GM18858 (cell line): ENCODE measurements at regions not wholly inside any gene's neighbourhood (a gene's known extent, or its start where the extent isn't known, plus 50 kb on each side); places are given as distances from the start of the nearest gene placed in this dataset.
"Not testable (repeated sequence)": the region's sequence is repeated elsewhere in the genome, so short reads cannot be mapped to it uniquely, and the experiment has no call there.

Source experiments
- ATAC-seq: cut with Tn5 transposase; IDR thresholded peaks from one replicate; pipeline ENCODE4 v1.9.1; 2021; ENCODE audit not compliant: unreplicated experiment

DNA sequence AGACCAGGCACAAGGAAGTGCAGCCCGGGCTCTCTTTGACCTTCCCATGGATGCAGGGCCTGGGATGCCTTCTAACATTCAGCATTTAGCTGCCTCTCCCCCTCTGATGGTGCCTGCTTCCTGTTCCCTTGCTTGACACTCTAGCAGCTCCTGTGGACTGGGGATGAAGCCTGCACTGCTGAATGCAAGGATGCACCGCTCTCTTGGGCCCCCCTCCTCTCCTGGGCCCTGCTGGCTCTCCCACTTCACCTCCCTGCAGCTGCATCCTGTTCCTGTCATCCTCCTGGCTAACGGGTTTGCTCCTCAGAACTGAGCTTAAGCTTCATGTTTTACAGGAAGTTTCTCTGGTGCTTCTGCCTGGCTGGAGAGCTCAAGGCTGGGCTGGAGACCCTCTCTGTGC, 254.1 kb downstream of the TSN start:
- no peak for ATAC-seq

GRCh38 chr2:122011493-122012270, 256.2 kb downstream of the TSN start:
- ATAC-seq: no peak

- ATAC-seq: no peak
These were observed 263.3 kb downstream of the TSN start for GRCh38 chr2:122018736-122019135.

- no peak for ATAC-seq
These were observed 264.3 kb downstream of the TSN start for GRCh38 chr2:122019724-122020123.

DNA sequence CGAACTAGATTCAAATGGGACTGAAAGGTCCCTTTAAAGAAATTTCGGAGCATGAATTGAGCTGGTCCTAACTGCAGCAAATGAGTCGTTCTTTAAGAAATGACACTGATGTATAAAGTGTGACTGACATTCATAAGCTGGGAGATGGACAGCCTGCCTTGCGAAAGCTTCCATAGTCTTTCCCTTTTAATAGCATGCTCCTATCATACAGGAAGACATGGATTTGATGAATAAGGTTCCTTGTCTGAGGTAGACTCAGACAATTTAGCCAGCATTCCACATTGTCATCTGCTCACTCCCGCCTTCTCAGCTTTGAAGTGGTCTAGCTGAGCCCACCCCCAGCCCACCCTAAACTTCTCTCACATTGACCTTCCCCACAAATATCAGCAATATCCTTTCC, 264.9 kb downstream of the TSN start:
- no peak for ATAC-seq

DNA sequence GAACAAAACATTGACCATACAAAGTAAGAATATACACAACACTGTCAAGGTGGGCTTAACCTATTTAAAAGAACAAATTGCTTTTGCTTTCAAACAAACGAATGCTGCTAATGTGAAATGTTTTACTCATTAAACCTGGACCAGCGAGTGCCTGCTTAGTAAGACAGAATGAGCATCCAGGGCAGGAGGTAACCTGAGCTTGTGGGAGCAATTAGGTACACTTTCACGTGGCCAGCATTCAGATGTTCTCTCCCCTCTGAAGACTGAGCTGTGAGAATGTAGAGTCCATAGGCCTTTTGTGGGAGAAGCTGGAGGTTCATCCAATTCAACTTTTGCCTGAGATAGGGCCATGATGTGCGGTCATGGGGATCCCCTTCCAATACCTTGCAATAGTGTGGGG, 266.5 kb downstream of the TSN start:
- no peak for ATAC-seq

- ATAC-seq: no peak
These were observed 267.1 kb downstream of the TSN start for GRCh38 chr2:122022531-122022930.

GRCh38 chr2:122023059-122023864, 267.8 kb downstream of the TSN start:
- ATAC-seq: no peak

DNA sequence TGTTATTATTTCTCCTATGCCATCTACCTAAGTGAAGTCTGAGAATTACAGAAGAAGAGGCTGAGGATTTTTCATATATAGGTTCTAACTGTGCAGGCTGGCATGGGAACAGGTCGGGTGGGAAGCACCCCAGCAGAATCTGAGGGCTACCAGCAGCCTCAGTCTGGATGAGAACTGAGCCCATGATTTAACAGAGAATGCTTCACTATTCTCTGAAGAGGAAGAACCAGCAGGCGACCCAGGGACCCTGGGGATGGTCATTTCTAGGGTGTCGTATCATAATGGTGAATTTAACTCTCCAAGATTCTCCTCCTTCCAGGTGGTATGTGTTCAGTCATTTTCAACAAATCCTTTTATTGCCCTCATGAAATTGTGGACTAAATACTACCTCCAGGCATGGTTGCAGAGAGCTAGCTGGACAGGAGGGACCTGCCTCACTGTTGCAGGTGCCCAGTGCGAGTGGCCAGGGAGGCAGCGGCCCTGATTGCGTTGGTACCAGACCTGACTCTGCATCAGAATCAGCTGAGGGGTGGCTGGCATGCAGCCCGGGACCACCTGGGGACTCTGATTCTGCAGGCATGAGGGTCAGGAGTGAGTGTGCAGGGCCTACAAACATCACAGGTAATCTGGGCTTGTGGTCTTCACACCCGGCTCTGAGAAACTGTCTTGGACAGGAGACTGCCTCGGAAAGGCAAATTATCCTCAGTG, 272.2 kb downstream of the TSN start:
- ATAC-seq: no peak

DNA sequence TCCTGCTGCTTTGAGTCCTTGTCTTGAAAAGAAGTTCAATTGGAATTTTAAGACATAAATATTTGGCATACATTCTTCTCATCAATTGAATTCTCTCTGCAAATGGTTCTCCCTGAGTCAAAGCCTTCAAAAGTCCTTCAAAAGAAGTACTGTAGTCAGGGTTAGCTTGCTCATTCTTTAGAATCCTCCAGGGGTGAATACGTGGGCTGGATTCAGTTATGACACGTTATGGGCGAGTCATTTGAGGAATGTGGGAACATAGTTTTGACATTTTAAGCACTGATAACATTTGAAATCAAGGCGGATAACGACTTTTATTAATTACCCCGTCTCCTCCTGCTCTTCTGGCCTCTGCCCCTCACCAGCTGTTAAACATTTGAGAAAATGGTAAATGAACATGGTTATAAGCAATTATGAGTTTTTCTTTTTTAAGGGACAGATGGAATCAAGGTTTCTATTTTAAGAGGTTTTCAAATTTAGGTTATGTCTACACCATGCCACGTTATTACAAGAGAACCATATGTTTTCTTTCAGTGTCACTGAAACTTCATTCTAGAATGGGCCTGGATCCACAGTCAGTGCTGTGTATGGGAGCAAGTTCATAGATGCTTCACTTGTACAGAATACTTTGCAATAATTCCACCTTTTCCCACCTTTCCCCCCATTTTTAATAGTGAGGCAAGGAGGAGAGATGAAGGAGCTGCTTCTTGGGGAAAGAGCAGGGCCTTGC, 273.1 kb downstream of the TSN start:
- ATAC-seq: no peak

DNA sequence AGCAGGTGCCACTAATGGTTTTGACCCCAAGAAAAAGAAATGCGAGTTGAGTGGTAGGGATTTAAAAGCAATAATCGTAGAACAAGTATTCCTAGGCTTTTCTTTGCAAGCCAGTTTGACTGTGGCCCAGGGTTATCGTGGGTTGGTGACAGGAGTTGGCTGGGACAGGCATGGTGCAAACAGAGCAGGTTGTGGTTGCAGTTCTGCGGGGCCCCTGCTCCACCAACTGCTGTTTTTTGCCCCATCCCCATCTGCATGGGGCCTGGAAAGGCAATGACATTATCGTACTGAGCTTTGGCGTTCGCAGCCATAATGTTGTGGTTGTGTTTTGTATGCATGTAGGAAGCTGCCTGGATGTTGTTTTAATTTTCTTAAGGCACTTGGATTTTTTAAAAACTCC, 274.0 kb downstream of the TSN start:
- no peak for ATAC-seq

DNA sequence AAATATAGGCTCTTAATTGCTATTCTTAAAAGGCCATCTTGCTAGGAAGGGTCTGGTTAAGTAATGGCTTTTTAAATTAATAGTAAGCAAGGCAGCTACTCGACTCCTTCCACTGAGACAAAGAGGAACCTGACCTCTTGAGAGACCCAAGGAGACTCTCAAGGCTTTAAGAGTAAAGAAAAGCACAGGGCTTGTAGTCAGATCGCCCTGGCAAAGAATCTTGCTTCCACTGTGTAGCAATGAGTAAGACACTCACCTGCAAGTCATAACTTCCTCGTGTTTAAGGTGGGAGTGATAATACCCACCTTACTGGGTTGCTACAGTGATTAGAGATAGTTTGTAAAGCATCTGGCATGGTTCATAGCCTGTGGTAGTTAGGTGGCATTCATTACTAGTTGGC, 274.5 kb downstream of the TSN start:
- ATAC-seq: no peak

- no peak for ATAC-seq
These were observed 276.3 kb downstream of the TSN start for GRCh38 chr2:122031544-122032263.

DNA sequence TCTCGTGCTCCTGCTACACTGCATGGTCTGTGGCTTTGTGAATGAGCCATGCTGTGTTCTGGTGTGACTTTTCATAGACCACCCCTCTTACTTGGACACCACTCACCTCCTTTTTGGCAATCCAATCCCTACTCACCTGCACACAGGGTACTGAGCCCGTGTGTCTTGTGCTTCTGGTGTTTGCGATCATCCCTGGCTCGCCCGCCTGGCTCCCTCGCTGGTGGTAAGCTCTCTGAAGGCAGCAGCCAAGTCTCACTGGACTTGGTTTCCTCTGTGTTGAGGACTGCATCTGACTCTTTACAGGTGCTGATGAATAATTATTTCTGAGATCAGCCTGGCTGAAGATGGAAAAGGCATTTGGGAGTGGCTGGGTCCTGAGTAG, 276.8 kb downstream of the TSN start:
- ATAC-seq: no peak

- ATAC-seq: no peak
These were observed 278.3 kb downstream of the TSN start for GRCh38 chr2:122033778-122034177.

- ATAC-seq: no peak
These were observed 278.9 kb downstream of the TSN start for GRCh38 chr2:122034344-122034743.

DNA sequence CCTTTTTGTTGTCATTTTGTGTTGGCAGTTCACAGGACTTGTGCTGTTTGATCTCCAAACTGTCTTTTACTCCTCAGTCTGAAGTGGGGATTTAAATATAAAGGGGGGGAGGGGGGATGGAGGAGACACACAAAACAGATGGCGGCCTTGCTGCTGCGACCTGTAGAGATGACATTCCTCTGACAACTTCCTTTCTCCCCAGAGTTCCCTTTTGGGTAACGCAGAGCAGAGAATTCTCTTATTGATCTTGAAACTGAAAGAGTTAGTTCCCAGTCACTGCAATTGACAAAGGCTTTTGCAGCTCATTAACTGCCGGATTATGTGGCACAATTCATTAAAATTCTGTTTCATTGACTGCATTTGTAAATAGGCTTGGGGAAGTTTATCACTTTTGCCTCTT, 279.3 kb downstream of the TSN start:
- no peak for ATAC-seq

DNA sequence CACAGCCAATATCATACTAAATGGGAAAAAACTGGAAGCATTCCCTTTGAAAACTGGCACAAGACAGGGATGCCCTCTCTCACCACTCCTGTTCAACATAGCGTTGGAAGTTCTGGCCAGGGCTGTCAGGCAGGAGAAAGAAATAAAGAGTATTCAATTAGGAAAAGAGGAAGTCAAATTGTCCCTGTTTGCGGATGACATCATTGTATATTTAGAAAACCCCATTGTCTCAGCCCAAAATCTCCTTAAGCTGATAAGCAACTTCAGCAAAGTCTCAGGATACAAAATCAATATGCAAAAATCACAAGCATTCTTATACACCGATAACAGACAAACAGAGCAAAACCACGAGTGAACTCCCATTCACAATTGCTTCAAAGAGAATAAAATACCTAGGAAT, 283.4 kb downstream of the TSN start:
- ATAC-seq: not testable (repeated sequence)

GRCh38 chr2:122041455-122041854, 286.0 kb downstream of the TSN start:
- no peak for ATAC-seq

GRCh38 chr2:122051659-122052058, 296.2 kb downstream of the TSN start:
- not testable (repeated sequence) for ATAC-seq
